ENCODE measurements at regions not wholly inside any gene's neighbourhood (a gene's known extent, or its start where the extent isn't known, plus 50 kb on each side); places are given as distances from the start of the nearest gene placed in this dataset.

DNA sequence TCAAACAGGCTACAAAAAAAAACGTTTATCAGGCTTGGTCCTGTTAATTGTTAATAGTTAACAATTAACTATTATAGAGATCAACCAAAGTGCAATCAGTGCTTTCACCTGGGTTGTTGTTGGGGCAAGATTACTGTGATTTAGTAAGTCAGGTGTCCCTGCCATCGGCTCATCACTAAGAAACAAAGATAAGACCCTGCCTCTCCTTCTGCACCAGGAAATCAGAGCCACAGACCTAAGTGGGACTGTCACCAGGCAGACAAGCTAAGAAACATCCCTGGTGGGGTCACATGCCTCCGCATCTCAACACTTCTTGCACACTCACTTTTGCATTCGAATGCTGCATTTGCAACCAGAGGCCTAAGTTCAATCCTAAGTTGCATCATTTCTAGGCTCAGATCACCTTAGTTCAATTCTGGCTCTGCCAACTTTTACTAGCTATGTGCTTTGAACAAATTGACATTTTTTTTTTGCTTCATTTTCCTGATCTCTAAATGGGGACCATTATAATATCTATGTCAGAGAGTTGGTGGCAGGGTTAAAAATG is 298.9 kb upstream of the B3GAT1 start:
- Histone ChIP-seq H3K27me3 (peaks cover 0 to 34% (median 0%) of the 10 kb centered on the region in 9 donors), H3K36me3 (no peaks in the 10 kb centered on the region), H3K9me3 (no peaks in the 10 kb centered on the region), H3K4me3 (no peak overlapping the region), H3K4me1 (no peaks in the 10 kb centered on the region), H3K27ac (no peak overlapping the region)
- intact Hi-C loops (cut with DNase I) = no loop called here
- TF ChIP-seq, protein P1, sequence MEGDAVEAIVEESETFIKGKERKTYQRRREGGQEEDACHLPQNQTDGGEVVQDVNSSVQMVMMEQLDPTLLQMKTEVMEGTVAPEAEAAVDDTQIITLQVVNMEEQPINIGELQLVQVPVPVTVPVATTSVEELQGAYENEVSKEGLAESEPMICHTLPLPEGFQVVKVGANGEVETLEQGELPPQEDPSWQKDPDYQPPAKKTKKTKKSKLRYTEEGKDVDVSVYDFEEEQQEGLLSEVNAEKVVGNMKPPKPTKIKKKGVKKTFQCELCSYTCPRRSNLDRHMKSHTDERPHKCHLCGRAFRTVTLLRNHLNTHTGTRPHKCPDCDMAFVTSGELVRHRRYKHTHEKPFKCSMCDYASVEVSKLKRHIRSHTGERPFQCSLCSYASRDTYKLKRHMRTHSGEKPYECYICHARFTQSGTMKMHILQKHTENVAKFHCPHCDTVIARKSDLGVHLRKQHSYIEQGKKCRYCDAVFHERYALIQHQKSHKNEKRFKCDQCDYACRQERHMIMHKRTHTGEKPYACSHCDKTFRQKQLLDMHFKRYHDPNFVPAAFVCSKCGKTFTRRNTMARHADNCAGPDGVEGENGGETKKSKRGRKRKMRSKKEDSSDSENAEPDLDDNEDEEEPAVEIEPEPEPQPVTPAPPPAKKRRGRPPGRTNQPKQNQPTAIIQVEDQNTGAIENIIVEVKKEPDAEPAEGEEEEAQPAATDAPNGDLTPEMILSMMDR (IDR thresholded peaks at IDR 0.05) = no peak
- no peak for TF ChIP-seq POLR2A (IDR thresholded peaks at IDR 0.05)
- 59 to 69% (median 63%) methylated on average over 4 of the region's 4 CpGs for WGBS, 4 donors
- DNase-seq = no peak
- no peak for ATAC-seq

DNA sequence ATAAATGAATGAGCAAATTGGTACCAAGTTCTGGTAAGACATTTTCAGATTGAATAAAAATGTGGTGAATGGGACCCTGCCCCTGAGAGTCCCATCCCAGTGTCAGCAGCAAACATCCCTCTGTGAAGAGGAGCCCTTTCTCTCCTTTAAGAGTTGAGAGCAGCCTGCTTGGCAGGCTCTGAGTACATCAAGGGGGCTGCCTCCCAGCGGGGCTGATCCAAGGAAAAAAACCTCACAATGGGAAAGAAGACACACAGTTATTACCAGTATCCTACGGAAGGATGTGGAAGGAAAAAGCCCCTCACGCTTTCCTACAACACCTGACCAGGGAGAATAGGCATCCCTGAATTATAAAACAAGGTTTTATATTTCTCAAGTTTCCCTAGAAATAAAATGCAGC is 293.8 kb upstream of the B3GAT1 start:
- no peaks in the 10 kb centered on the region for H3K36me3 ChIP-seq
- no peak overlapping the region for H3K27ac ChIP-seq
- intact Hi-C loops (cut with DNase I) = no loop called here
- no peak for TF ChIP-seq POLR2A (IDR thresholded peaks at IDR 0.05)
- TF ChIP-seq, protein P1 (IDR thresholded peaks at IDR 0.05) = no peak
- ATAC-seq = no peak
- no peak for DNase-seq
- H3K4me1 ChIP-seq = no peaks in the 10 kb centered on the region
- no peaks in the 10 kb centered on the region for H3K9me3 ChIP-seq
- H3K27me3 ChIP-seq = peaks cover 0 to 38% (median 0%) of the 10 kb centered on the region in 9 donors
- 43 to 70% (median 57%) methylated on average over 3 of the region's 3 CpGs for WGBS, 4 donors
- no peak overlapping the region for H3K4me3 ChIP-seq

DNA sequence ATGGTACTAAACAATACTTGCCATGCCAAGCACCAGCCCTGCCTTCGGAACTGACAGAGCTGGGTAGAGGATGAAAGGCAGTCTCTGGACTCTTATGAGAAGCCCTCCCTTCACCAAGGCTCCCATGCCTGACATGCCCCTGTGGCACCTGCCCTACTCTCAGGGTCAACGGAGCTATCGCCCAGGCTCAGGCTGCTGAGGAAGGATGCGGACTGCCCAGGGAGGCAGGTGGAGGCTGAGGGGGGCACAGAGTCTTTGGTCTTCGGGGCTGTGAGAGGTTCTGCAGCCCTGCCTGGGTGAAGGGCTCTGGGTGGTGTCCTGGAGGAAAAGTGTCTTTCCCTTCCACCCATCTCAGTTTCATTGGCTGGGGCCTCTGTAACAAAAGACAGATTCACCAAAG is 290.8 kb upstream of the B3GAT1 start:
- H3K27me3 ChIP-seq = peaks cover 0 to 52% (median 0%) of the 10 kb centered on the region in 9 donors
- H3K4me3 ChIP-seq = no peak overlapping the region
- no peaks in the 10 kb centered on the region for H3K36me3 ChIP-seq
- intact Hi-C loops (cut with DNase I) = no loop called here
- ATAC-seq = no peak
- H3K27ac ChIP-seq = no peak overlapping the region
- H3K9me3 ChIP-seq = no peaks in the 10 kb centered on the region
- no peaks in the 10 kb centered on the region for H3K4me1 ChIP-seq
- TF ChIP-seq, protein P1 (IDR thresholded peaks at IDR 0.05) = no peak
- no peak for TF ChIP-seq POLR2A (IDR thresholded peaks at IDR 0.05)
- 81 to 87% (median 82%) methylated on average over 5 of the region's 5 CpGs for WGBS, 4 donors
- DNase-seq = no peak

DNA sequence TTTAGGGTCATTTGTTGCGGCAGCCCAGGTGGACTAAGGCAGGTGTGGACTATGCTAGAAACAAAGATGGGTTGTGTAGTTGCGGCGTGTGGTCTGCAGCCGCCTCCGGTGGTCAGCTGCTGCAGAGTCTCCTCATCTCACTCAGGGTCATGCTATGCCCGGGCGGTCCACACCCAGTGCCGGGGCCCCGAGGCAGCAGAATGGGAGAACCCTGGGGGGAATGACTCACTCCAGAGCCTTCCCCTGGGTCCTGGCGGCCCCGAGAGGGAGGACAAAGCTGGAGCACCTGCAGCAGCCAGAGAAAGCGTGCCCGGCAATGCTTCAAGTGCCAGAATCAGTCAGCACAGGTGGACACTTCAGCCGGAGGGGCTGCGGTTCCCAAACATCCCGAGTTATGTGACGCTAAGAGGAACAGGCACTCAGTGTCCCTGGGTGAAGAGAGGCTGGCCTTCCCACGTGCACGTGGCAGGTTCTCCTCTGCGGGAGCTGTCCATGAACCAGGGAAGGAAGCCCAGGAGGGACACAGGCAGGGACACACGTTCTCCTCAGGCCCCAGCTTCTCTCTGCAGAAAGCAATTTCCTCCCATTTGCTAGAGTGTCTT is 289.6 kb upstream of the B3GAT1 start:
- WGBS, 4 donors = 61 to 73% (median 70%) methylated on average over 17 to 21 of the region's 21 CpGs
- peaks cover 0 to 51% (median 0%) of the 10 kb centered on the region in 9 donors for H3K27me3 ChIP-seq
- H3K27ac ChIP-seq = no peak overlapping the region
- no peak overlapping the region for H3K4me3 ChIP-seq
- DNase-seq (no peak), ATAC-seq (no peak)
- no peaks in the 10 kb centered on the region for H3K9me3 ChIP-seq
- H3K4me1 ChIP-seq = no peaks in the 10 kb centered on the region
- TF ChIP-seq, protein P1 (IDR thresholded peaks at IDR 0.05) = no peak
- no peak for TF ChIP-seq POLR2A (IDR thresholded peaks at IDR 0.05)
- H3K36me3 ChIP-seq = no peaks in the 10 kb centered on the region
- intact Hi-C loops (cut with DNase I) = no loop called here

Data from heart left ventricle (tissue), 16 donors.